Left renal pelvis (tissue), 4 donors: ENCODE measurements at regions not wholly inside any gene's neighbourhood (a gene's known extent, or its start where the extent isn't known, plus 50 kb on each side); places are given as distances from the start of the nearest gene placed in this dataset.

ENCODE experiments used
- DNase-seq, 4 donors: peaks; one replicate each; pipeline ENCODE4 v3.0.0-alpha.2; 2013; ENCODE audit warnings: low read depth in 4 of 4, low spot score in 3 of 4

- DNase-seq, result no peak
Measured at GRCh38 chr5:166961913-166962312, 1329.5 kb upstream of the WWC1 start.

- DNase-seq, result no peak
Measured at GRCh38 chr5:166962461-166962860, 1329.0 kb upstream of the WWC1 start.

- DNase-seq, result no peak
Measured at GRCh38 chr5:166963596-166963995, 1327.8 kb upstream of the WWC1 start.

- no peak for DNase-seq
Measured at GRCh38 chr5:166977911-166978422, 1313.5 kb upstream of the WWC1 start.

GRCh38 chr5:166979307-166979895 lies 1312.0 kb upstream of the WWC1 start:
- DNase-seq, result no peak

GRCh38 chr5:166980666-166981065 lies 1310.8 kb upstream of the WWC1 start:
- no peak for DNase-seq

- no peak for DNase-seq
Measured at GRCh38 chr5:166982226-166982625, 1309.2 kb upstream of the WWC1 start.

- no peak for DNase-seq
Measured at GRCh38 chr5:166991601-166992000, 1299.8 kb upstream of the WWC1 start.

- no peak for DNase-seq
Measured at GRCh38 chr5:166992108-166992507, 1299.3 kb upstream of the WWC1 start.

- DNase-seq, result no peak
Measured at GRCh38 chr5:166992874-166993722, 1298.3 kb upstream of the WWC1 start.

- DNase-seq, result no peak
Measured at GRCh38 chr5:166994226-166994625, 1297.2 kb upstream of the WWC1 start.

GRCh38 chr5:167001246-167001645 lies 1290.2 kb upstream of the WWC1 start:
- no peak for DNase-seq

GRCh38 chr5:167008705-167009104 lies 1282.7 kb upstream of the WWC1 start:
- no peak for DNase-seq

- no peak for DNase-seq
Measured at GRCh38 chr5:167011196-167011595, 1280.2 kb upstream of the WWC1 start.

GRCh38 chr5:167012123-167013034 lies 1279.1 kb upstream of the WWC1 start:
- no peak for DNase-seq

- DNase-seq, result no peak
Measured at GRCh38 chr5:167014401-167015056, 1276.9 kb upstream of the WWC1 start.

- DNase-seq, result no peak
Measured at GRCh38 chr5:167020418-167020817, 1271.0 kb upstream of the WWC1 start.

GRCh38 chr5:167029488-167029887 lies 1262.0 kb upstream of the WWC1 start:
- no peak for DNase-seq

- no peak for DNase-seq
Measured at GRCh38 chr5:167030500-167031120, 1260.8 kb upstream of the WWC1 start.

- no peak for DNase-seq
Measured at GRCh38 chr5:167036585-167036984, 1254.9 kb upstream of the WWC1 start.
